H9 (cell line): ENCODE measurements at regions not wholly inside any gene's neighbourhood (a gene's known extent, or its start where the extent isn't known, plus 50 kb on each side); places are given as distances from the start of the nearest gene placed in this dataset.
A peak's percentile ranks its signal among the peaks of the same experiment; 100 is the strongest.

Experiments
- DNase-seq: peaks from one replicate; pipeline ENCODE4 v3.0.0-alpha.2; 2017
- H2AFZ ChIP-seq: one replicate; pipeline ENCODE4 v1.6.1; 2013; ENCODE audit warnings: mild to moderate bottlenecking, low read length, control low read depth, moderate library complexity
- H2AK5ac ChIP-seq: 2 replicates; pipeline ENCODE4 v1.6.1; 2013; ENCODE audit warnings: low read length, control low read depth, mixed read lengths; ENCODE audit not compliant: insufficient read length
- H2BK120ac ChIP-seq: one replicate; pipeline ENCODE4 v1.6.1; 2013; ENCODE audit warnings: low read depth, mild to moderate bottlenecking, low read length, control low read depth, inconsistent platforms; ENCODE audit not compliant: poor library complexity, severe bottlenecking
- H2BK12ac ChIP-seq: 2 replicates; pipeline ENCODE4 v1.6.1; 2013; ENCODE audit warnings: low read length, control low read depth, mixed read lengths, low read depth; ENCODE audit not compliant: insufficient read length
- H2BK15ac ChIP-seq: 2 replicates; pipeline ENCODE4 v1.6.1; 2013; ENCODE audit warnings: low read depth, low read length, control low read depth
- H2BK20ac ChIP-seq: one replicate; pipeline ENCODE4 v1.6.1; 2013; ENCODE audit warnings: low read depth, mild to moderate bottlenecking, low read length, control low read depth, inconsistent platforms; ENCODE audit not compliant: poor library complexity, severe bottlenecking
- H2BK5ac ChIP-seq: 2 replicates; pipeline ENCODE4 v1.6.1; 2013; ENCODE audit warnings: low read length, control low read depth, mixed read lengths; ENCODE audit not compliant: insufficient read length
- H3K14ac ChIP-seq: 2 replicates; pipeline ENCODE4 v1.6.1; 2013; ENCODE audit warnings: low read length, control low read depth; ENCODE audit not compliant: insufficient read depth
- H3K18ac ChIP-seq: 2 replicates; pipeline ENCODE4 v1.6.1; 2013; ENCODE audit warnings: low read depth, mild to moderate bottlenecking, mixed read lengths, low read length, control low read depth; ENCODE audit not compliant: insufficient read length
- H3K23ac ChIP-seq: 2 replicates; pipeline ENCODE4 v1.6.1; 2013; ENCODE audit warnings: low read length, control low read depth, mixed read lengths, low read depth; ENCODE audit not compliant: insufficient read length
- H3K23me2 ChIP-seq: 2 replicates; pipeline ENCODE4 v1.6.1; 2013; ENCODE audit warnings: low read depth, mild to moderate bottlenecking, mixed read lengths, low read length, control low read depth; ENCODE audit not compliant: insufficient read length, poor library complexity, severe bottlenecking
- H3K27ac ChIP-seq: 2 replicates; pipeline ENCODE4 v1.5.1; 2013; ENCODE audit warnings: low read length, control low read depth, mixed read lengths, low read depth; ENCODE audit not compliant: insufficient read length
- H3K27me3 ChIP-seq: 2 replicates; pipeline ENCODE4 v1.6.1; 2013; ENCODE audit warnings: low read length, control low read depth, inconsistent platforms; ENCODE audit not compliant: insufficient read depth
- H3K4ac ChIP-seq: 2 replicates; pipeline ENCODE4 v1.6.1; 2013; ENCODE audit warnings: low read depth, mild to moderate bottlenecking, control low read depth, inconsistent platforms, low read length, moderate library complexity
- H3K4me1 ChIP-seq: 2 replicates; pipeline ENCODE4 v1.6.1; 2013; ENCODE audit warnings: low read length, control low read depth, inconsistent platforms; ENCODE audit not compliant: insufficient read depth
- H3K4me2 ChIP-seq: 2 replicates; pipeline ENCODE4 v1.6.1; 2013; ENCODE audit warnings: low read length, control low read depth, mixed read lengths; ENCODE audit not compliant: insufficient read length, insufficient read depth
- H3K56ac ChIP-seq: 2 replicates; pipeline ENCODE4 v1.6.1; 2013; ENCODE audit warnings: low read depth, mild to moderate bottlenecking, mixed read lengths, low read length, control low read depth; ENCODE audit not compliant: insufficient read length
- H3K79me1 ChIP-seq: 2 replicates; pipeline ENCODE4 v1.6.1; 2013; ENCODE audit warnings: low read depth, mild to moderate bottlenecking, moderate library complexity, low read length, control low read depth, inconsistent platforms; ENCODE audit not compliant: insufficient read depth, poor library complexity, severe bottlenecking
- H3K79me2 ChIP-seq: 2 replicates; pipeline ENCODE4 v1.6.1; 2013; ENCODE audit warnings: low read length, control low read depth, inconsistent platforms; ENCODE audit not compliant: insufficient read depth
- H3K9ac ChIP-seq: 2 replicates; pipeline ENCODE4 v1.6.1; 2013; ENCODE audit warnings: low read length, control low read depth, mixed read lengths; ENCODE audit not compliant: insufficient read length; ENCODE audit errors: extremely low read depth
- H3K9me3 ChIP-seq: one replicate; pipeline ENCODE4 v1.6.1; 2013; ENCODE audit warnings: low read depth, low read length, inconsistent platforms; ENCODE audit not compliant: control insufficient read depth
- H3T11ph ChIP-seq: one replicate; pipeline ENCODE4 v1.6.1; 2013; ENCODE audit warnings: mild to moderate bottlenecking, low read length, control low read depth, inconsistent platforms
- H4K20me1 ChIP-seq: one replicate; pipeline ENCODE4 v1.6.1; 2013; ENCODE audit not compliant: control insufficient read depth, insufficient read length, insufficient read depth
- H4K5ac ChIP-seq: 2 replicates; pipeline ENCODE4 v1.6.1; 2013; ENCODE audit warnings: low read depth, mild to moderate bottlenecking, mixed read lengths, low read length, control low read depth; ENCODE audit not compliant: insufficient read length
- H4K8ac ChIP-seq: replicated peaks from 2 replicates; pipeline ENCODE4 v1.6.1; 2013; ENCODE audit warnings: low read length, control low read depth, mixed read lengths, low read depth; ENCODE audit not compliant: insufficient read length
- H4K91ac ChIP-seq: 2 replicates; pipeline ENCODE4 v1.6.1; 2013; ENCODE audit warnings: low read depth, mild to moderate bottlenecking, moderate library complexity, mixed read lengths, low read length, control low read depth; ENCODE audit not compliant: insufficient read length
- H3K27ac Mint-ChIP-seq, 3 experiments: 2 replicates in 2 of 3; 3 replicates in 1 of 3; pipeline ENCODE4 v1.8.0; 2020 to 2021; ENCODE audit warnings: mixed read lengths in 3 of 3, mild to moderate bottlenecking in 1 of 3, moderate library complexity in 1 of 3
- H3K27me3 Mint-ChIP-seq: 2 replicates; pipeline ENCODE4 v1.8.0; 2021; ENCODE audit warnings: low read depth, mild to moderate bottlenecking, moderate library complexity, mixed read lengths
- H3K36me3 Mint-ChIP-seq, 3 experiments: 2 replicates in 2 of 3; 3 replicates in 1 of 3; pipeline ENCODE4 v1.8.0; 2020 to 2021; ENCODE audit warnings: low read depth in 3 of 3, mixed read lengths in 3 of 3; ENCODE audit not compliant: insufficient read depth in 1 of 3
- H3K4me1 Mint-ChIP-seq, 2 experiments: 2 replicates each; pipeline ENCODE4 v1.8.0; 2020; ENCODE audit warnings: mixed read lengths in 2 of 2
- H3K4me3 Mint-ChIP-seq, 2 experiments: 2 replicates in 1 of 2; 3 replicates in 1 of 2; pipeline ENCODE4 v1.8.0; 2020 to 2021; ENCODE audit warnings: mild to moderate bottlenecking in 2 of 2, mixed read lengths in 2 of 2, moderate library complexity in 1 of 2
- H3K9me3 Mint-ChIP-seq, 2 experiments: 2 replicates in 1 of 2; 3 replicates in 1 of 2; pipeline ENCODE4 v1.8.0; 2020; ENCODE audit warnings: mild to moderate bottlenecking in 2 of 2, mixed read lengths in 2 of 2, moderate library complexity in 1 of 2
- CTCF ChIP-seq: fragments of 200-600 bp; sonication (generic); conservative IDR thresholded peaks from 3 replicates; pipeline ENCODE4 v1.8.0; 2021; ENCODE audit warnings: antibody characterized with exemption, mild to moderate bottlenecking
- WGBS: extraction: QIAGEN DNeasy Blood & Tissue Kit; methylation state at CpG from one replicate; pipeline ENCODE4 v1.1.7; 2013; ENCODE audit warnings: missing lambda C conversion rate, low lambda C conversion rate, mixed read lengths; ENCODE audit not compliant: insufficient read length; ENCODE audit errors: extremely low coverage; 5-methylcytosine and 5-hydroxymethylcytosine counted together

- peaks cover 5% of the 10 kb centered on the region in 2 experiments; a peak in 1 of 4 replicates for H3K4me1 Mint-ChIP-seq
- H3T11ph ChIP-seq, result no peak overlapping the region
- no peak overlapping the region for H4K91ac ChIP-seq
- H3K27ac Mint-ChIP-seq, result peak overlapping the region in 2 of 3 experiments; percentile 20 to 24; a peak in 2 of 7 replicates
- H3K56ac ChIP-seq, result no peak overlapping the region
- no peak for TF ChIP-seq CTCF
- H4K8ac ChIP-seq, result no peak overlapping the region
- H3K9me3 ChIP-seq, result no peaks in the 10 kb centered on the region
- no peak for DNase-seq
- WGBS, result no CpG with 5 or more reads among the region's 10 CpGs
- H3K23me2 ChIP-seq, result no peaks in the 10 kb centered on the region
- no peak overlapping the region for H3K23ac ChIP-seq
- H2BK120ac ChIP-seq, result no peak overlapping the region
- H3K36me3 Mint-ChIP-seq, result no peaks in the 10 kb centered on the region
- H2AFZ ChIP-seq, result no peak overlapping the region
- no peak overlapping the region for H3K14ac ChIP-seq
- H4K20me1 ChIP-seq, result no peaks in the 10 kb centered on the region
- H3K79me1 ChIP-seq, result no peaks in the 10 kb centered on the region
- no peak overlapping the region for H3K4me2 ChIP-seq
- no peak overlapping the region for H3K18ac ChIP-seq
- H3K9ac ChIP-seq, result no peak overlapping the region
- H3K27me3 Mint-ChIP-seq, result no peaks in the 10 kb centered on the region; the same call in 1 of the 2 replicates
- H2BK15ac ChIP-seq, result no peak overlapping the region
- no peak overlapping the region for H2AK5ac ChIP-seq
- no peaks in the 10 kb centered on the region for H3K4me1 ChIP-seq
- no peaks in the 10 kb centered on the region for H3K79me2 ChIP-seq
- H2BK12ac ChIP-seq, result no peak overlapping the region
- H3K4me3 Mint-ChIP-seq, result no peak overlapping the region
- no peak overlapping the region for H2BK5ac ChIP-seq
- no peak overlapping the region for H3K27ac ChIP-seq
- H4K5ac ChIP-seq, result no peak overlapping the region
- H3K4ac ChIP-seq, result no peak overlapping the region
- no peaks in the 10 kb centered on the region for H3K27me3 ChIP-seq
- no peak overlapping the region for H2BK20ac ChIP-seq
- H3K9me3 Mint-ChIP-seq, result peaks cover 0 to 3% of the 10 kb centered on the region in 2 experiments; a peak in 1 of 5 replicates
These were observed 193.7 kb downstream of the INO80D start for GRCh38 chr2:205892251-205892655.
